ENCODE measurements at regions not wholly inside any gene's neighbourhood (a gene's known extent, or its start where the extent isn't known, plus 50 kb on each side); places are given as distances from the start of the nearest gene placed in this dataset.

- TF ChIP-seq, protein P1, sequence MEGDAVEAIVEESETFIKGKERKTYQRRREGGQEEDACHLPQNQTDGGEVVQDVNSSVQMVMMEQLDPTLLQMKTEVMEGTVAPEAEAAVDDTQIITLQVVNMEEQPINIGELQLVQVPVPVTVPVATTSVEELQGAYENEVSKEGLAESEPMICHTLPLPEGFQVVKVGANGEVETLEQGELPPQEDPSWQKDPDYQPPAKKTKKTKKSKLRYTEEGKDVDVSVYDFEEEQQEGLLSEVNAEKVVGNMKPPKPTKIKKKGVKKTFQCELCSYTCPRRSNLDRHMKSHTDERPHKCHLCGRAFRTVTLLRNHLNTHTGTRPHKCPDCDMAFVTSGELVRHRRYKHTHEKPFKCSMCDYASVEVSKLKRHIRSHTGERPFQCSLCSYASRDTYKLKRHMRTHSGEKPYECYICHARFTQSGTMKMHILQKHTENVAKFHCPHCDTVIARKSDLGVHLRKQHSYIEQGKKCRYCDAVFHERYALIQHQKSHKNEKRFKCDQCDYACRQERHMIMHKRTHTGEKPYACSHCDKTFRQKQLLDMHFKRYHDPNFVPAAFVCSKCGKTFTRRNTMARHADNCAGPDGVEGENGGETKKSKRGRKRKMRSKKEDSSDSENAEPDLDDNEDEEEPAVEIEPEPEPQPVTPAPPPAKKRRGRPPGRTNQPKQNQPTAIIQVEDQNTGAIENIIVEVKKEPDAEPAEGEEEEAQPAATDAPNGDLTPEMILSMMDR (optimal IDR thresholded peaks at IDR 0.05 in 1 of 3, IDR thresholded peaks at IDR 0.05 in 1 of 3, conservative IDR thresholded peaks at IDR 0.05 in 1 of 3; ENCODE audit: extremely low read depth in 1 of 3, insufficient read depth in 2 of 3, low read length in 3 of 3): no peak
- TF ChIP-seq EZH2 (IDR thresholded peaks at IDR 0.05; ENCODE audit: low read length): no peak
Observed at GRCh38 chr2:204479557-204479956, 65.7 kb upstream of the PARD3B start.

Data from keratinocyte (primary cell).